Natural killer cell treated with Interleukin-12 subunit alpha and Interleukin-12 subunit beta and Interleukin-15 and Interleukin-18, amount 100 ng/mL, for 72 hours (primary cell): ENCODE measurements at regions not wholly inside any gene's neighbourhood (a gene's known extent, or its start where the extent isn't known, plus 50 kb on each side); places are given as distances from the start of the nearest gene placed in this dataset.

Experiments
- ATAC-seq, 2 donors: fragments of 150-1000 bp; cut with Tn5 transposase in 1 of 2; sonication (Bioruptor Pico), chemical (Tn5 transposase) in 1 of 2; 2 replicates each; pipeline ENCODE4 v1.10.0; 2021
- DNase-seq: peaks from one replicate; pipeline ENCODE4 v3.0.0; 2022; ENCODE audit warnings: low spot score
- H3K27ac Mint-ChIP-seq, 2 donors: 1 replicate in 1 of 2; 2 replicates in 1 of 2; pipeline ENCODE4 v1.8.0; 2022; ENCODE audit warnings: mixed read lengths in 2 of 2, mild to moderate bottlenecking in 1 of 2, moderate library complexity in 1 of 2
- H3K27me3 Mint-ChIP-seq, 2 donors: 1 replicate in 1 of 2; 2 replicates in 1 of 2; pipeline ENCODE4 v1.8.0; 2022; ENCODE audit warnings: mixed read lengths in 2 of 2
- H3K36me3 Mint-ChIP-seq: one replicate; pipeline ENCODE4 v1.8.0; 2022; ENCODE audit warnings: mixed read lengths
- H3K4me1 Mint-ChIP-seq, 2 donors: 1 replicate in 1 of 2; 2 replicates in 1 of 2; pipeline ENCODE4 v1.8.0; 2022; ENCODE audit warnings: low read depth in 2 of 2, mixed read lengths in 2 of 2, mild to moderate bottlenecking in 1 of 2
- H3K4me3 Mint-ChIP-seq: one replicate; pipeline ENCODE4 v1.8.0; 2022; ENCODE audit warnings: mixed read lengths
- H3K9me3 Mint-ChIP-seq: 2 replicates; pipeline ENCODE4 v1.8.0; 2022; ENCODE audit warnings: mixed read lengths

DNA sequence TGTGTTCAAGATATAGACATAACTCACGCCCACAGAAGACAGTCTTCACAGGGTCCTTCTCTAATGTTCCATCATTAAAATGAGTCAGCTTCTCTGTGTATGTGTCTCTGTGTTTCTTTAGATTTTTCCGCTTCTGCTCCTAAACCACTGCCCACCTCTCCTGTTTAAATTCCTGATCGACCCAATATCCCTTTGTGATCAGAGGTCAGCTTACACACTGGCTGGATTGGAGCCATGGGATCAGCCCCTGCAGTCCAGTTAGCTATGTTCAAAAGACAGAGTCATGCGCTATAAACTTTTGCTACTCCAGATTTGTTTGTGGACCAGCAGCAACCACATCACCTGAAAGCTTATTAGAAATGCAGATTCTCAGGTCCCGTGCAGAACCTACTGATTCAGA is 229.2 kb downstream of the C1D start:
- ATAC-seq (no peak), DNase-seq (no peak)
- no peak overlapping the region for H3K4me3 Mint-ChIP-seq
- H3K4me1 Mint-ChIP-seq, result no peaks in the 10 kb centered on the region
- no peaks in the 10 kb centered on the region for H3K36me3 Mint-ChIP-seq
- peaks cover 5% of the 10 kb centered on the region for H3K9me3 Mint-ChIP-seq
- H3K27ac Mint-ChIP-seq, result no peak overlapping the region
- peaks cover 4 to 9% of the 10 kb centered on the region in 2 donors for H3K27me3 Mint-ChIP-seq

DNA sequence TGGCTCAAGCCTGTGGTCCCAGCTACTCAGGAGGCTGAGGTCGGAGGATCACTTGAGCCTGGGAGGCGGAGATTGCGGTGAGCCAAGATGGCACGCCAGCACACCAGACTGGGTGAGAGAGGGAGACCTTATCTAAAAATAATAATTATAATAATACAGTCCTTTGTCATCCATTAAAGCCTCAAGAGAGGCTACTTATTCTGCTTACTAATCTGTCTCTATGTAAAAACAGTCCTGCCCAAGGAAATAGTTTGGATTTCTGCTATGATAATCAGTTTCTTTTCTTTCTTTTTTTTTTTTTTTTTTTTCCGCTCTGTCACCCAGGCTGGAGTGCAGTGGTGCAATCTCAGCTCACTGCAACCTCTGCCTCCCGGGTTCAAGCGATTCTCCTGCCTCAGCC is 228.3 kb downstream of the C1D start:
- DNase-seq (no peak), ATAC-seq (no peak)
- Mint-ChIP-seq H3K27me3 (peaks cover 4 to 9% of the 10 kb centered on the region in 2 donors), H3K9me3 (peaks cover 5% of the 10 kb centered on the region), H3K4me3 (no peak overlapping the region), H3K36me3 (no peaks in the 10 kb centered on the region), H3K27ac (no peak overlapping the region), H3K4me1 (no peaks in the 10 kb centered on the region)

DNA sequence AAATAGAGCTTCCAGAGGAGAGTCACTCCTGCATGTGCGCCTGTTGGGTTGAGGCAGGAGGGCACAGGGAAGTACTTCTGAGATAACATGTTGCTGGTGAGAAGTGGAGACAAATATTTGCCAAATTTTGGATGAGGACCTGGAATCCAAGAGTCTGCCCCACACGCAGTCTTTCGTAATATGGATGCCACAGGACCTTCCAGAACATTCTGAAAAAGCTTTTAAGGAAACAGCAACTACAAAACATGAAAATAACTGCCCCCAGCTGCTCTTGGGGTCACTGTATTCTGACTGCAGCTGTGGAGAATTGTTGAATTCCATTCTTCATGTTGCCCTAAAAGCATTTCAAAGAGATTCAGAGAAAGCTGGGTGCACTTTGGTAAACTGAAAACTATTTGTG is 227.5 kb downstream of the C1D start:
- Mint-ChIP-seq H3K27ac (no peak overlapping the region), H3K9me3 (peaks cover 5% of the 10 kb centered on the region), H3K4me1 (no peaks in the 10 kb centered on the region), H3K27me3 (peaks cover 4 to 9% of the 10 kb centered on the region in 2 donors), H3K36me3 (no peaks in the 10 kb centered on the region), H3K4me3 (no peak overlapping the region)
- DNase-seq (no peak), ATAC-seq (no peak)

DNA sequence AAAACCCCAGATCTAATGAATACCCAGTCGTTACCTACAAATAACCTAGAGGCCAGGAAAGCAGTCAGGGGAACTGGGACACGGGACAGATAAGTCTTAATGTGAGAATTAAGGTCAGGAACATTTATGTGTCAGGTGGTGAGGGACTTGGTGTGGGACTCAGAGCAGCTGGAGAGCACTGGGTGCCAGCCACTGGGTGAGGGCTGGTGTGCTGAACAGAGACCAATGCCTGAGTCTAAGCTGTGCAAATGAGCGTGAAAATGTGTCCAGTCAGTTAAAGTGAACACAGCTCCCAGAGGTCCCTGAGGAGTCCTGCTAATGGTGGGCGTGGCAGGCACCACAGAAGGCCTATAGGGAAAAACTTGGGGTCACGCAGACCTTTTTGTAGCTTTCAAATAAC is 225.9 kb downstream of the C1D start:
- DNase-seq, result no peak
- Mint-ChIP-seq H3K36me3 (no peaks in the 10 kb centered on the region), H3K4me1 (no peaks in the 10 kb centered on the region), H3K27ac (no peak overlapping the region), H3K27me3 (peaks cover 0 to 9% of the 10 kb centered on the region in 2 donors), H3K4me3 (no peak overlapping the region), H3K9me3 (no peaks in the 10 kb centered on the region)
- no peak for ATAC-seq

DNA sequence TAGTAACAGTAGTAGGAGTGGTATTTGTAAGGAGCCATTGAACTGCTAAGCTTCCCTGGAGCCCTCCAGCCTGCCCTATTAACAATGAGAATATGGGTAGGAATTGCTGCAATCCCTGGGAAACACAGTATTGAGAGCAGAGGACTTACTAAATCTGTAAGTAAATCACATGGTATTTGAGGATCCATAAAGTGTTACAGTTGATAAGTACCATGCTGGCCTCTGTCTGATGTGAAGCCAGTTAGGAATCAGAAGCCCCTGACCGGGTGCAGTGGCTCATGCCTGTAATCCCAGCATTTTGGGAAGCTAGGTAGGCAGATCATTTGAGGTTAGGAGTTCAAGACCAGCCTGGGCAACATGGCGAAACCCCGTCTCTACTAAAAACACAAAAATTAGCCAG is 224.6 kb downstream of the C1D start:
- H3K27ac Mint-ChIP-seq, result no peak overlapping the region
- DNase-seq (no peak), ATAC-seq (no peak)
- no peaks in the 10 kb centered on the region for H3K9me3 Mint-ChIP-seq
- H3K27me3 Mint-ChIP-seq, result peaks cover 5 to 9% of the 10 kb centered on the region in 2 donors
- H3K4me3 Mint-ChIP-seq, result no peak overlapping the region
- no peaks in the 10 kb centered on the region for H3K4me1 Mint-ChIP-seq
- no peaks in the 10 kb centered on the region for H3K36me3 Mint-ChIP-seq

DNA sequence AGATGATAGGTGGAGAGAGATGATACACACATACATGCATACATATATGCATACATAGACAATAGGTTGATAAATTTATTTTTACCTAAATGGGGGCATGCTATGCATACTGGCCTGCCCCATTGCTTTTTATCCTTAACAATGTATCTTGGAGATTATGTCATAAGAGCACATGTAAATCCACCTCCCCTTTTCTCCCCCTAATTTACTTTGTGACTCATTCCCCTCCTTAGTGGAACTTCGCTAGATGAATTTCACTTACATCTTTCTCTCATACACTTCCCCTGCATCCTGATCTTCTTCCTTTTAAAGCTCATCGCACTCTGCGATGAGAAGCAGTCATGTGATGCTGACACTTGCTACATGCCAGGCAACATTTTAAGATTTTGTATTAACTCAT is 223.6 kb downstream of the C1D start:
- no peaks in the 10 kb centered on the region for H3K4me1 Mint-ChIP-seq
- peaks cover under 1 to 11% of the 10 kb centered on the region in 2 donors for H3K27me3 Mint-ChIP-seq
- no peak overlapping the region for H3K4me3 Mint-ChIP-seq
- no peak for DNase-seq
- no peak overlapping the region for H3K27ac Mint-ChIP-seq
- H3K36me3 Mint-ChIP-seq, result no peaks in the 10 kb centered on the region
- H3K9me3 Mint-ChIP-seq, result no peaks in the 10 kb centered on the region
- no peak for ATAC-seq

DNA sequence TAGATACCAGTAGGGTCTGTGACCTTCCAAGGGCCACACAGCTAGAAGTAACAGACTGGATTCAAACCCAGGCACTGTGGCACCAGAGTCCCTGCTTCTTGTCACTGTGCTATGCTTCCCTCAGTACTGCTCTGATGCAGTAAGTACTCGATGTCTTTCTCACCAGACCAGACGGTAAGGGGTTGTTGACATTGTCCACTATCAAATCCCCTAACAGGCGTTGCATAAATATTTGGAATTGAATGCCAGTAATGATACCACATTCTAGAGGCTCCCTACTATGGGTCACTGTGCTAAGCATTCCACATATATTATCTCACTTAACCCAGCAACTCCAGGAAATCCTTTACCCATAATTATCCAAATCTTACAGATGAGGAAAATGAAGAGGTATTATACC is 223.1 kb downstream of the C1D start:
- Mint-ChIP-seq H3K4me1 (no peaks in the 10 kb centered on the region), H3K9me3 (no peaks in the 10 kb centered on the region), H3K27me3 (peaks cover 4 to 16% of the 10 kb centered on the region in 2 donors), H3K4me3 (no peak overlapping the region), H3K27ac (no peak overlapping the region), H3K36me3 (no peaks in the 10 kb centered on the region)
- no peak for ATAC-seq
- DNase-seq, result no peak

DNA sequence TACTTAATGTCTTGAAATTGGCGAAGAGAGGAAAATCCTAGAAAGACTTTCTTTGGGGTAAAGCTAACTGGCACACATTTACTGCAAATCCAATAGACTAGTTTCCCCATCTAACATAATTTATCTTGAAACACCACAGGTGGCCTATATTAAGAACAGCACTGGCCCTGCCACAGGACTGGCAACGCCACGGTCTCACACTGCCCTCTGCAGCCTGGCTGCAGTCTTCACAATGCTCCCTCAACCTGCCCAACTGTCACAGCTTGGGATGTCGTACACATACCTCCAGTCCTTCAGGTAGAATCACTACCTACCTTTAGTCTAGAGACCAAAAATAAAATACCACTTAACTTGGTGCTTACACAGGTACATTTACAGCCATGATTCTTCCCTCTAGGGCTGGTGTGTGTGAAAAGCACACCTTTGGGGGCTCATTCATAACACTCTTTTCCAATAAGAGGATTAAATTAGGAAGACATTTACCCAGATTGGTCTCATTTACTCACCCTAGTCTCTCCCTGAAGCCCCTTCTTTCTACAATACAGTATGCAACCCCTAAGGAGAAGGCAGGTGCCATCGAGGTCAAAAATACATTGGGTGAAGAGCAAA is 222.2 kb downstream of the C1D start:
- Mint-ChIP-seq H3K36me3 (no peaks in the 10 kb centered on the region), H3K27me3 (peaks cover 7 to 19% of the 10 kb centered on the region in 2 donors), H3K9me3 (no peaks in the 10 kb centered on the region), H3K4me3 (no peak overlapping the region), H3K4me1 (no peaks in the 10 kb centered on the region), H3K27ac (no peak overlapping the region)
- ATAC-seq (peak; percentile 72 to 82), DNase-seq (no peak)

DNA sequence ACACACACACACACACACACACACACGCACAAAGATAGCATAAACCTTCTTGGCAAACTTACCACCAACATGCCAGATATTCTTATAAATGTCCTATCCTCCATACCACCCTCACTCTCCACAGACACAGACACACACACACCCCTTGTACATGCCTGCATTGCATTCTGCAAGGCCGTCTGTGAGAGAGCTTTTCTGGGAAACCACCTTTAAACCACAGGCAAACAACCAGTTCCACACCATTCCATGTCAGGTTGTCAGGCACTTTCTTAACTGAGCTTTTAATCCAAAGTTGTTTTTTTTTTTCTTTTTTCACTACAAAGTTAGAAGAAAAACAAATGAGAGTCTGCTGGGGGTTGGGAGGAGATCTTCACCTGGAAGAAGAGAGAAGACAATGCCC is 221.1 kb downstream of the C1D start:
- Mint-ChIP-seq H3K36me3 (no peaks in the 10 kb centered on the region), H3K9me3 (no peaks in the 10 kb centered on the region), H3K4me1 (no peaks in the 10 kb centered on the region), H3K27me3 (peaks cover 7 to 20% of the 10 kb centered on the region in 2 donors), H3K27ac (no peak overlapping the region), H3K4me3 (no peak overlapping the region)
- ATAC-seq (no peak), DNase-seq (no peak)

DNA sequence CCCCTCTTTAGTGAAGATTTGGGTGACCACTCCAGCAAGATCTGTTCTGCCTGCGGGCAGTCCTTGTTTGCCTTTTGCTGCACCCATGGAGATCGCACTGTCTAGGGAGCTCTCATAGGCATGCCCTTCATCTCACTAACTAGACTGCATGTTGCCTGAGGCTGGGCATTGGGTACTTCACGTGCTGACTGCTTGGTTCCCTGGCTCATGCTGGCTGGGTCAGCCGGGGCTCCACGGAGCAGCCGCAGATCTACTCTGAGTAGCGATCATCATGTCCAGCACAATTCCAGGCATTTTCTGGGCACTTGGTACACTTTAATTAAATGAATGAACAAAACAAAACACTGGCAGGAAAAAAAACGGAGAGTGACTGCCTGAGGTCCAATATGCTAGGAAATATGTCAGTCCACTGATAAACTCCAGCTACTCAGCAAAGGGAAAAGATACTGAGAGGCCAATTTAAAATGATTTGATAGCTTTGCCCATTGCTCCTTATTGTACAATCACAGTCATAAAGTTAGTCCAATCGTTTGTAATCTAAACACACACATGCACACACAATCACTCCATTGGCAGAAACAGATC is 220.3 kb downstream of the C1D start:
- Mint-ChIP-seq H3K27ac (no peak overlapping the region), H3K27me3 (peaks cover 7 to 20% of the 10 kb centered on the region in 2 donors), H3K9me3 (no peaks in the 10 kb centered on the region), H3K4me1 (no peaks in the 10 kb centered on the region), H3K36me3 (no peaks in the 10 kb centered on the region), H3K4me3 (no peak overlapping the region)
- ATAC-seq, result no peak
- no peak for DNase-seq

DNA sequence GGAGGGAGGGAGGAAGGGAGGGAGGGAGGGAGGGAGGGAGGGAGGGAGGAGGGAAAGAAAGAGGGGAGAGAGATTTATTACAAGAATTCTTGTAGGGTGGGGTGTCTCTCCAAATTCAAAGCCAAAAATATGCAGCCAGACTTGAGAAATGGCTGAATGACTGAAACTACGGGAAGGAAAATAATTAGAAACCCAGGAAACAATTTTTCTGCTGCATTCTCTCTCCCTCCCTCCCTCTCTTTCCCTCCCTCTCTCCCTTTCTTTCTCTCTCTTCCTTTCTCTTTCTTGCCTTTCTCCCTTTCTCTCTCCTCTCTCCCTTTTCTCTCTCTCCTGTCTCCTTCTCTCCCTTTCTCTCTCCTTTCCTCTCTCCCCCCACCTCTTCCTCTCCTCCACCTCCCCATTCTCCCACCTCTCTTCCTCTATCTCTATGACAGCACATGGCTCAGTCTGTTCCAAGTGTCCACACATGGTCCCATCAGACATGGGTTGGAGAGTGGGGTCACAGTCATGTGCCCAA is 218.7 kb downstream of the C1D start:
- ATAC-seq (no peak), DNase-seq (no peak)
- no peaks in the 10 kb centered on the region for H3K4me1 Mint-ChIP-seq
- H3K27me3 Mint-ChIP-seq, result peaks cover 13 to 20% of the 10 kb centered on the region in 2 donors
- no peak overlapping the region for H3K4me3 Mint-ChIP-seq
- no peaks in the 10 kb centered on the region for H3K9me3 Mint-ChIP-seq
- no peaks in the 10 kb centered on the region for H3K36me3 Mint-ChIP-seq
- no peak overlapping the region for H3K27ac Mint-ChIP-seq

DNA sequence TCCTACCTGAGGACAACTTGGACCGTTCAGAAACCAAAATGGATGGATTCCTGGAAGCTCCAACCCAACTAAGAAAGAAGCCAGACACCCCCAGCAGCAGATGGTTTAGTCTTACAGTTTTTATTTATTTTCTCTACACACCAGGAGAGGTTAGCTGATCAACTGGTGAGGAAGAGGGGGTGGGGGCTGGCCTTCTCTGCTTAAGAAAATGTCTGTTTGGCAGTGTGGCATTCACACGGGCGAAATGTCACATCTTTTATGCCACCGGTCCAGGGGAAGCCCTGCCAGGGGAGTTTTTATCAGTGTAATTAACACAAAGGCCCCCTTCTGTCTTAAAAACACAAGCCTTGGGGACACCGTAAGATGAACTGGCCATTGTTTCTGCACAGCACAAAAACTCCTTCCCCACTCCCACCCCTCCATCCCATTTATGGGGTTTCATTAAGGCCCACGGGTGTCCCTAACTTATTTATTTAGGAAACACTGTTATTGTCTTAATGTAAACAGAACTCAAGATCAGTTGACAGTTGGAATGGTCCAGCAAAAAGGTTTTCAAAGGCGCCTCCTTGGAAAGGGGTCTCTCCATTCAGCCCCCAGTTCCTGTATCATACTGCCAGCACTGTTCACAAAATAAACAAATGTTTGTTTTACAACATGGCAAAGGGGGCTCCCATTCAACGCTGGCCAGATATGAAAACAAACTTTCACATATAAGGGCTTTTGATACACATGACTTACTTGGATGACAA is 217.0 kb downstream of the C1D start:
- Mint-ChIP-seq H3K27me3 (peaks cover 19 to 22% of the 10 kb centered on the region in 2 donors), H3K9me3 (no peaks in the 10 kb centered on the region), H3K4me3 (no peak overlapping the region), H3K27ac (no peak overlapping the region), H3K36me3 (no peaks in the 10 kb centered on the region), H3K4me1 (no peaks in the 10 kb centered on the region)
- DNase-seq, result no peak
- no peak for ATAC-seq

DNA sequence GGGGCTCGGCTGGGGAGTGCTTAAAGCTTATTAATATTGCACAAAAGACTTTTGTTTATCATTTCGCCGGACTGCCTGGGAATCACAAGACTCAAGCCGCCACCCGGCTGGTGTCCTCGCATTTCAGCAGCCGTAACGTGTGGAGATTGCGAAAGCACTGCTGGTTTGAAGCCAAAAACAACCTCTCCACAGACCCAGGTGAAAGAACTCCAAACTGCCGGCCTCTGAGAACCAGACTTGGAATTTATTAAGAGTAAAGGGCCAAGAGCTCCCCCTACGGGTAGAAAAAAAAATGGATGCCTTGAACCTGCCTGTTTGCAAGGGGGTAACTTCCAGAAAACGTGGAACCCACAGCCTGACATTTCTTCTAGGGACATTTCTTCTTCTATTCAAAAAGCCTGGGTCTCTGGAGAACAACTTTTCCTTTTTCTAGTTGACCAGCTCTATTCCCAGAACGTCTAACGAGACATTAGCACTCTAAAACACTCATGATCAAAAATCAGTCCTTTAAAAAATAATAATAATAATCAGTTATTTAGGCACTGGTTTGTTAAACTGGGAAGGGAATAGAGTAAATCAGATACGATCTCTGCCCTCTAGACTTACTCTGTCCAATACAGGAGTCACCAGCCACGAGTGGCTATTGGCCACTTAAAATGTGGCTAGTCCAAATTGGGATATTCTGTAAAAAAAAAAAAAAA is 216.3 kb downstream of the C1D start:
- Mint-ChIP-seq H3K27me3 (peaks cover 27% of the 10 kb centered on the region in 2 donors), H3K9me3 (no peaks in the 10 kb centered on the region), H3K27ac (no peak overlapping the region), H3K4me3 (no peak overlapping the region), H3K36me3 (no peaks in the 10 kb centered on the region), H3K4me1 (no peaks in the 10 kb centered on the region)
- DNase-seq (no peak), ATAC-seq (no peak)
